WTC11 (cell line): ENCODE measurements at regions not wholly inside any gene's neighbourhood (a gene's known extent, or its start where the extent isn't known, plus 50 kb on each side); places are given as distances from the start of the nearest gene placed in this dataset.

Experiments used
- ATAC-seq: fragments of 200-7000 bp; cut with Tn5 transposase; 2 replicates; pipeline ENCODE4 v1.10.0; 2021; ENCODE audit warnings: mild to moderate bottlenecking, moderate library complexity
- CTCF ChIA-PET: fragments of 300-600 bp; sonication (Branson Sonifier 250); formaldehyde crosslinking; loops from one replicate; lab custom pipeline; 2021; ENCODE audit warnings: antibody characterized with exemption; lab: Charles Lee
- POLR2A ChIA-PET: fragments of 350-600 bp; sonication (Branson Sonifier 250); formaldehyde crosslinking; loops from one replicate; lab custom pipeline; 2021; ENCODE audit warnings: antibody characterized with exemption; lab: Charles Lee
- DNase-seq: peaks from one replicate; pipeline ENCODE4 v3.0.0; 2021; ENCODE audit warnings: low spot score
- H3K27ac Mint-ChIP-seq: 2 replicates; pipeline ENCODE4 v1.8.0; 2021; ENCODE audit warnings: mixed read lengths
- H3K27me3 Mint-ChIP-seq: 2 replicates; pipeline ENCODE4 v1.8.0; 2021; ENCODE audit warnings: low read depth, mild to moderate bottlenecking, moderate library complexity, mixed read lengths
- H3K36me3 Mint-ChIP-seq: 2 replicates; pipeline ENCODE4 v1.8.0; 2021; ENCODE audit warnings: mixed read lengths
- H3K4me1 Mint-ChIP-seq: 2 replicates; pipeline ENCODE4 v1.8.0; 2022; ENCODE audit warnings: mixed read lengths
- H3K4me3 Mint-ChIP-seq: 2 replicates; pipeline ENCODE4 v1.8.0; 2021; ENCODE audit warnings: mild to moderate bottlenecking, moderate library complexity, mixed read lengths
- H3K9me3 Mint-ChIP-seq: 2 replicates; pipeline ENCODE4 v1.8.0; 2021; ENCODE audit warnings: mixed read lengths
- CBFB ChIP-seq: sonication (generic); formaldehyde crosslinking; IDR thresholded peaks from 2 replicates; pipeline ENCODE4 v1.8.1; 2022; ENCODE audit warnings: mild to moderate bottlenecking, low read depth, missing genetic modification reagents
- CREB1 ChIP-seq: sonication (generic); formaldehyde crosslinking; IDR thresholded peaks from 2 replicates; pipeline ENCODE4 v1.8.0; 2023; ENCODE audit warnings: mild to moderate bottlenecking, missing genetic modification reagents
- ESRRA ChIP-seq: sonication (generic); formaldehyde crosslinking; IDR thresholded peaks from 2 replicates; pipeline ENCODE4 v1.8.1; 2022; ENCODE audit warnings: mild to moderate bottlenecking, missing genetic modification reagents, borderline replicate concordance
- FOXJ3 ChIP-seq: sonication (generic); formaldehyde crosslinking; IDR thresholded peaks from 2 replicates; pipeline ENCODE4 v1.9.0; 2021; ENCODE audit warnings: missing genetic modification reagents, mild to moderate bottlenecking, borderline replicate concordance
- HMGA2 ChIP-seq: fragments of 250-450 bp; sonication (Bioruptor Pico); IDR thresholded peaks from 2 replicates; pipeline ENCODE4 v1.4.0; 2021; ENCODE audit warnings: mild to moderate bottlenecking, moderate library complexity
- KAT7 ChIP-seq: sonication (generic); formaldehyde crosslinking; IDR thresholded peaks from 2 replicates; pipeline ENCODE4 v1.8.1; 2023; ENCODE audit warnings: missing genetic modification reagents, mild to moderate bottlenecking, borderline replicate concordance
- MYBL2 ChIP-seq: sonication (generic); formaldehyde crosslinking; IDR thresholded peaks from 2 replicates; pipeline ENCODE4 v1.8.1; 2023; ENCODE audit warnings: mild to moderate bottlenecking, moderate library complexity, missing genetic modification reagents
- NFATC4 ChIP-seq: fragments of 250-450 bp; sonication (Bioruptor Pico); IDR thresholded peaks from 2 replicates; pipeline ENCODE4 v1.9.0; 2021; ENCODE audit warnings: mild to moderate bottlenecking
- NR3C1 ChIP-seq: sonication (generic); formaldehyde crosslinking; conservative IDR thresholded peaks from 2 replicates; pipeline ENCODE4 v1.8.1; 2023; ENCODE audit warnings: low read depth, mild to moderate bottlenecking, missing genetic modification reagents
- OVOL2 ChIP-seq: fragments of 250-450 bp; sonication (Bioruptor Pico); IDR thresholded peaks from 2 replicates; pipeline ENCODE4 v1.9.0; 2021; ENCODE audit warnings: mild to moderate bottlenecking, borderline replicate concordance
- PRRX2 ChIP-seq: fragments of 250-450 bp; sonication (Bioruptor Pico); IDR thresholded peaks from 2 replicates; pipeline ENCODE4 v1.8.0; 2021; ENCODE audit warnings: mild to moderate bottlenecking
- SP1 ChIP-seq: sonication (generic); formaldehyde crosslinking; conservative IDR thresholded peaks from 2 replicates; pipeline ENCODE4 v1.8.1; 2022; ENCODE audit warnings: missing genetic modification reagents
- ZNF138 ChIP-seq: sonication (generic); formaldehyde crosslinking; conservative IDR thresholded peaks from 2 replicates; pipeline ENCODE4 v1.8.1; 2022; ENCODE audit warnings: mild to moderate bottlenecking, moderate library complexity, missing genetic modification reagents
- ZNF396 ChIP-seq: fragments of 250-450 bp; sonication (Bioruptor Pico); IDR thresholded peaks from 2 replicates; pipeline ENCODE4 v1.8.0; 2021; ENCODE audit warnings: mild to moderate bottlenecking, moderate library complexity, borderline replicate concordance
- ZNF416 ChIP-seq: fragments of 250-450 bp; sonication (Bioruptor Pico); IDR thresholded peaks from 2 replicates; pipeline ENCODE4 v1.9.0; 2021; ENCODE audit warnings: mild to moderate bottlenecking, inconsistent platforms
- TF ChIP-seq, protein P1 (sequence below): fragments of 250-450 bp; sonication (Bioruptor Pico); IDR thresholded peaks from 2 replicates; pipeline ENCODE4 v2.1.2; 2022; ENCODE audit warnings: mild to moderate bottlenecking, moderate library complexity
- TF ChIP-seq, protein P2 (sequence below): fragments of 250-450 bp; sonication (Bioruptor Pico); IDR thresholded peaks from 2 replicates; pipeline ENCODE4 v1.9.0; 2021; ENCODE audit warnings: moderate library complexity, mild to moderate bottlenecking, inconsistent platforms, borderline replicate concordance
- TF ChIP-seq, protein P3 (sequence below): fragments of 250-450 bp; sonication (Bioruptor Pico); IDR thresholded peaks from 2 replicates; pipeline ENCODE4 v1.8.0; 2021; ENCODE audit warnings: mild to moderate bottlenecking
- TF ChIP-seq, protein P4 (sequence below): sonication (generic); formaldehyde crosslinking; IDR thresholded peaks from 2 replicates; pipeline ENCODE4 v1.8.1; 2022; ENCODE audit warnings: low read depth, missing genetic modification reagents, borderline replicate concordance
- TF ChIP-seq, protein P5 (sequence below): sonication (generic); formaldehyde crosslinking; IDR thresholded peaks from 2 replicates; pipeline ENCODE4 v1.8.0; 2022; ENCODE audit warnings: mild to moderate bottlenecking, missing genetic modification reagents
- TF ChIP-seq, protein P6 (sequence below): fragments of 200-600 bp; IDR thresholded peaks from 2 replicates; pipeline ENCODE4 v1.8.0; 2022; ENCODE audit warnings: antibody characterized with exemption

DNA sequence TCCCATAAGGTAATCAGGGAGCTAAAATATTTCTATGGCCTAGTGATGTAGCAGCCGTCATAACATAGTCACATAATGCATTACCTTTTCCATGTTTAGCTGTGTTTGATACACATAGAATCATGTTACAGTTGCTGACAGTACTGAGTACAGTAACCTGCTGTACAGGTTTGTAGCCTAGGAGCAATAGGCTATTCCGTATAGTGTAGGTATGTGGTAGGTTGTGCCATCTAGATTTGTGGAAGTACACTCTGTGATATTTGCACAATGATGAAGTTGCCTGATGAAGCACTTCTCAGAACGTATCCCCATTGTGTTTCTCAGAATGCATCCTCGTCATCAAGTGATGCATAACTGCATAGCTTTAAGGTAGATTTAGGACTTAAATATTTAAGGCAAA lies 495.6 kb upstream of the ZFP42 start:
- ChIA-PET POLR2A (no interaction called here), CTCF (no interaction called here)
- Mint-ChIP-seq H3K4me3 (no peak overlapping the region), H3K27ac (no peak overlapping the region), H3K9me3 (no peaks in the 10 kb centered on the region), H3K4me1 (no peaks in the 10 kb centered on the region), H3K36me3 (no peaks in the 10 kb centered on the region), H3K27me3 (no peaks in the 10 kb centered on the region)
- no peak for ATAC-seq
- DNase-seq: no peak
- no peak for TF ChIP-seq ZNF396
- no peak for TF ChIP-seq NR3C1 (CRISPR knock-in tag)
- TF ChIP-seq, protein P1, sequence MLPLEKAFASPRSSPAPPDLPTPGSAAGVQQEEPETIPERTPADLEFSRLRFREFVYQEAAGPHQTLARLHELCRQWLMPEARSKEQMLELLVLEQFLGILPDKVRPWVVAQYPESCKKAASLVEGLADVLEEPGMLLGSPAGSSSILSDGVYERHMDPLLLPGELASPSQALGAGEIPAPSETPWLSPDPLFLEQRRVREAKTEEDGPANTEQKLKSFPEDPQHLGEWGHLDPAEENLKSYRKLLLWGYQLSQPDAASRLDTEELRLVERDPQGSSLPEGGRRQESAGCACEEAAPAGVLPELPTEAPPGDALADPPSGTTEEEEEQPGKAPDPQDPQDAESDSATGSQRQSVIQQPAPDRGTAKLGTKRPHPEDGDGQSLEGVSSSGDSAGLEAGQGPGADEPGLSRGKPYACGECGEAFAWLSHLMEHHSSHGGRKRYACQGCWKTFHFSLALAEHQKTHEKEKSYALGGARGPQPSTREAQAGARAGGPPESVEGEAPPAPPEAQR (CRISPR knock-in tag): no peak
- no peak for TF ChIP-seq CBFB
- no peak for TF ChIP-seq KAT7 (CRISPR knock-in tag)
- TF ChIP-seq ZNF138: no peak
- TF ChIP-seq, protein P2, sequence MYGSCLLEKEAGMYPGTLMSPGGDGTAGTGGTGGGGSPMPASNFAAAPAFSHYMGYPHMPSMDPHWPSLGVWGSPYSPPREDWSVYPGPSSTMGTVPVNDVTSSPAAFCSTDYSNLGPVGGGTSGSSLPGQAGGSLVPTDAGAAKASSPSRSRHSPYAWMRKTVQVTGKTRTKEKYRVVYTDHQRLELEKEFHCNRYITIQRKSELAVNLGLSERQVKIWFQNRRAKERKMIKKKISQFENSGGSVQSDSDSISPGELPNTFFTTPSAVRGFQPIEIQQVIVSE (CRISPR knock-in tag): no peak
- TF ChIP-seq FOXJ3 (CRISPR knock-in tag): no peak
- TF ChIP-seq, protein P3, sequence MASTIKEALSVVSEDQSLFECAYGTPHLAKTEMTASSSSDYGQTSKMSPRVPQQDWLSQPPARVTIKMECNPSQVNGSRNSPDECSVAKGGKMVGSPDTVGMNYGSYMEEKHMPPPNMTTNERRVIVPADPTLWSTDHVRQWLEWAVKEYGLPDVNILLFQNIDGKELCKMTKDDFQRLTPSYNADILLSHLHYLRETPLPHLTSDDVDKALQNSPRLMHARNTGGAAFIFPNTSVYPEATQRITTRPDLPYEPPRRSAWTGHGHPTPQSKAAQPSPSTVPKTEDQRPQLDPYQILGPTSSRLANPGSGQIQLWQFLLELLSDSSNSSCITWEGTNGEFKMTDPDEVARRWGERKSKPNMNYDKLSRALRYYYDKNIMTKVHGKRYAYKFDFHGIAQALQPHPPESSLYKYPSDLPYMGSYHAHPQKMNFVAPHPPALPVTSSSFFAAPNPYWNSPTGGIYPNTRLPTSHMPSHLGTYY (CRISPR knock-in tag): no peak
- TF ChIP-seq, protein P4, sequence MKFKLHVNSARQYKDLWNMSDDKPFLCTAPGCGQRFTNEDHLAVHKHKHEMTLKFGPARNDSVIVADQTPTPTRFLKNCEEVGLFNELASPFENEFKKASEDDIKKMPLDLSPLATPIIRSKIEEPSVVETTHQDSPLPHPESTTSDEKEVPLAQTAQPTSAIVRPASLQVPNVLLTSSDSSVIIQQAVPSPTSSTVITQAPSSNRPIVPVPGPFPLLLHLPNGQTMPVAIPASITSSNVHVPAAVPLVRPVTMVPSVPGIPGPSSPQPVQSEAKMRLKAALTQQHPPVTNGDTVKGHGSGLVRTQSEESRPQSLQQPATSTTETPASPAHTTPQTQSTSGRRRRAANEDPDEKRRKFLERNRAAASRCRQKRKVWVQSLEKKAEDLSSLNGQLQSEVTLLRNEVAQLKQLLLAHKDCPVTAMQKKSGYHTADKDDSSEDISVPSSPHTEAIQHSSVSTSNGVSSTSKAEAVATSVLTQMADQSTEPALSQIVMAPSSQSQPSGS (CRISPR knock-in tag): no peak
- no peak for TF ChIP-seq PRRX2 (CRISPR knock-in tag)
- TF ChIP-seq HMGA2 (CRISPR knock-in tag): no peak

DNA sequence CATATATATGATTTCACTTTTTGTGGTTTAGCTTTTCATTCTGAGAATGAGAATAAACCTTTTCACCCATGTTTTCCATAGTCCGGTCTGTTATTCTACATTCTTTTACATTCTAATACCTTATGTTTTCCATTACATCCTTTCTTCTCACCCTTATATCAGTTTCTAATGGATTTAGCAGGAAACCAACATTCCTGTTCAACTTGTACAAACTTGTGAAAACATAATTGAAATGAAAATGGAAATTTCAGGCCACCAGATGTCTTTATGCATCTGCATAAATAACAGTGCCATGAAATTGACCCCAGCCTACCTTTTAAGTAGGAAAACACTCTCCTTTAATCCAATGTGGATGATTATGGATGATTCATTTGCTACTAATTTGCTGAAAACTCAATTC lies 494.8 kb upstream of the ZFP42 start:
- no peak overlapping the region for H3K27ac Mint-ChIP-seq
- H3K27me3 Mint-ChIP-seq: no peaks in the 10 kb centered on the region
- DNase-seq (no peak), ATAC-seq (no peak)
- no peaks in the 10 kb centered on the region for H3K36me3 Mint-ChIP-seq
- ChIA-PET CTCF (no interaction called here), POLR2A (no interaction called here)
- no peaks in the 10 kb centered on the region for H3K9me3 Mint-ChIP-seq
- H3K4me1 Mint-ChIP-seq: no peaks in the 10 kb centered on the region
- TF ChIP-seq ZNF416 (no peak), MYBL2 (CRISPR knock-in tag) (no peak), PRRX2 (CRISPR knock-in tag) (no peak), NFATC4 (CRISPR knock-in tag) (no peak), SP1 (CRISPR knock-in tag) (no peak), CREB1 (CRISPR knock-in tag) (no peak), ESRRA (CRISPR knock-in tag) (no peak), OVOL2 (CRISPR knock-in tag) (no peak)
- TF ChIP-seq, protein P4 (CRISPR knock-in tag): no peak
- TF ChIP-seq, protein P5, sequence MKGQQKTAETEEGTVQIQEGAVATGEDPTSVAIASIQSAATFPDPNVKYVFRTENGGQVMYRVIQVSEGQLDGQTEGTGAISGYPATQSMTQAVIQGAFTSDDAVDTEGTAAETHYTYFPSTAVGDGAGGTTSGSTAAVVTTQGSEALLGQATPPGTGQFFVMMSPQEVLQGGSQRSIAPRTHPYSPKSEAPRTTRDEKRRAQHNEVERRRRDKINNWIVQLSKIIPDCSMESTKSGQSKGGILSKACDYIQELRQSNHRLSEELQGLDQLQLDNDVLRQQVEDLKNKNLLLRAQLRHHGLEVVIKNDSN (CRISPR knock-in tag): no peak
- TF ChIP-seq, protein P2 (CRISPR knock-in tag): no peak
- TF ChIP-seq, protein P6, sequence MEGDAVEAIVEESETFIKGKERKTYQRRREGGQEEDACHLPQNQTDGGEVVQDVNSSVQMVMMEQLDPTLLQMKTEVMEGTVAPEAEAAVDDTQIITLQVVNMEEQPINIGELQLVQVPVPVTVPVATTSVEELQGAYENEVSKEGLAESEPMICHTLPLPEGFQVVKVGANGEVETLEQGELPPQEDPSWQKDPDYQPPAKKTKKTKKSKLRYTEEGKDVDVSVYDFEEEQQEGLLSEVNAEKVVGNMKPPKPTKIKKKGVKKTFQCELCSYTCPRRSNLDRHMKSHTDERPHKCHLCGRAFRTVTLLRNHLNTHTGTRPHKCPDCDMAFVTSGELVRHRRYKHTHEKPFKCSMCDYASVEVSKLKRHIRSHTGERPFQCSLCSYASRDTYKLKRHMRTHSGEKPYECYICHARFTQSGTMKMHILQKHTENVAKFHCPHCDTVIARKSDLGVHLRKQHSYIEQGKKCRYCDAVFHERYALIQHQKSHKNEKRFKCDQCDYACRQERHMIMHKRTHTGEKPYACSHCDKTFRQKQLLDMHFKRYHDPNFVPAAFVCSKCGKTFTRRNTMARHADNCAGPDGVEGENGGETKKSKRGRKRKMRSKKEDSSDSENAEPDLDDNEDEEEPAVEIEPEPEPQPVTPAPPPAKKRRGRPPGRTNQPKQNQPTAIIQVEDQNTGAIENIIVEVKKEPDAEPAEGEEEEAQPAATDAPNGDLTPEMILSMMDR: no peak
- H3K4me3 Mint-ChIP-seq: no peak overlapping the region
